GM23338 (cell line): ENCODE measurements at regions not wholly inside any gene's neighbourhood (a gene's known extent, or its start where the extent isn't known, plus 50 kb on each side); places are given as distances from the start of the nearest gene placed in this dataset.

Source experiments
- CREB1 ChIP-seq: fragments of 250-450 bp; sonication (Bioruptor Pico); IDR thresholded peaks from 2 replicates; pipeline ENCODE4 v1.5.0; 2020; ENCODE audit warnings: low read depth, mild to moderate bottlenecking, moderate library complexity
- EZH2 ChIP-seq: fragments of 200-600 bp; sonication (generic); IDR thresholded peaks from one replicate; pipeline ENCODE4 v1.8.0; 2017; ENCODE audit warnings: antibody characterized with exemption, mild to moderate bottlenecking, low read depth; ENCODE audit not compliant: unreplicated experiment
- EZH2phosphoT487 ChIP-seq: fragments of 200-600 bp; sonication (generic); IDR thresholded peaks from one replicate; pipeline ENCODE4 v1.8.1; 2018; ENCODE audit warnings: antibody characterized with exemption; ENCODE audit not compliant: unreplicated experiment
- POLR2AphosphoS5 ChIP-seq: IDR thresholded peaks from 2 replicates; pipeline ENCODE4 v1.6.1; 2016; ENCODE audit warnings: antibody characterized with exemption, low read depth
- TF ChIP-seq, protein P1 (sequence below), 2 experiments: fragments of 200-600 bp in 1 of 2; sonication (generic) in 1 of 2; conservative IDR thresholded peaks; 2 replicates each; pipeline versions ENCODE4 v1.5.1 to v1.6.1; 2016 to 2017; ENCODE audit warnings: antibody characterized with exemption in 2 of 2, low read depth in 2 of 2, mild to moderate bottlenecking in 2 of 2, moderate library complexity in 1 of 2
- TF ChIP-seq, protein P2 (sequence below): IDR thresholded peaks from one replicate; pipeline ENCODE4 v1.6.1; 2018; ENCODE audit warnings: antibody characterized with exemption; ENCODE audit not compliant: unreplicated experiment
- TF ChIP-seq, protein P3 (sequence below): fragments of 250-450 bp; sonication (Bioruptor Pico); IDR thresholded peaks from 2 replicates; pipeline ENCODE4 v1.5.0; 2020; ENCODE audit warnings: mild to moderate bottlenecking, moderate library complexity

- TF ChIP-seq EZH2 (no peak), POLR2AphosphoS5 (no peak), CREB1 (CRISPR knock-in tag) (no peak), EZH2phosphoT487 (no peak)
- TF ChIP-seq, protein P1, sequence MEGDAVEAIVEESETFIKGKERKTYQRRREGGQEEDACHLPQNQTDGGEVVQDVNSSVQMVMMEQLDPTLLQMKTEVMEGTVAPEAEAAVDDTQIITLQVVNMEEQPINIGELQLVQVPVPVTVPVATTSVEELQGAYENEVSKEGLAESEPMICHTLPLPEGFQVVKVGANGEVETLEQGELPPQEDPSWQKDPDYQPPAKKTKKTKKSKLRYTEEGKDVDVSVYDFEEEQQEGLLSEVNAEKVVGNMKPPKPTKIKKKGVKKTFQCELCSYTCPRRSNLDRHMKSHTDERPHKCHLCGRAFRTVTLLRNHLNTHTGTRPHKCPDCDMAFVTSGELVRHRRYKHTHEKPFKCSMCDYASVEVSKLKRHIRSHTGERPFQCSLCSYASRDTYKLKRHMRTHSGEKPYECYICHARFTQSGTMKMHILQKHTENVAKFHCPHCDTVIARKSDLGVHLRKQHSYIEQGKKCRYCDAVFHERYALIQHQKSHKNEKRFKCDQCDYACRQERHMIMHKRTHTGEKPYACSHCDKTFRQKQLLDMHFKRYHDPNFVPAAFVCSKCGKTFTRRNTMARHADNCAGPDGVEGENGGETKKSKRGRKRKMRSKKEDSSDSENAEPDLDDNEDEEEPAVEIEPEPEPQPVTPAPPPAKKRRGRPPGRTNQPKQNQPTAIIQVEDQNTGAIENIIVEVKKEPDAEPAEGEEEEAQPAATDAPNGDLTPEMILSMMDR (conservative IDR thresholded peaks at IDR 0.05; ENCODE audit: low read depth in 2 of 2): no peak
- TF ChIP-seq, protein P2, sequence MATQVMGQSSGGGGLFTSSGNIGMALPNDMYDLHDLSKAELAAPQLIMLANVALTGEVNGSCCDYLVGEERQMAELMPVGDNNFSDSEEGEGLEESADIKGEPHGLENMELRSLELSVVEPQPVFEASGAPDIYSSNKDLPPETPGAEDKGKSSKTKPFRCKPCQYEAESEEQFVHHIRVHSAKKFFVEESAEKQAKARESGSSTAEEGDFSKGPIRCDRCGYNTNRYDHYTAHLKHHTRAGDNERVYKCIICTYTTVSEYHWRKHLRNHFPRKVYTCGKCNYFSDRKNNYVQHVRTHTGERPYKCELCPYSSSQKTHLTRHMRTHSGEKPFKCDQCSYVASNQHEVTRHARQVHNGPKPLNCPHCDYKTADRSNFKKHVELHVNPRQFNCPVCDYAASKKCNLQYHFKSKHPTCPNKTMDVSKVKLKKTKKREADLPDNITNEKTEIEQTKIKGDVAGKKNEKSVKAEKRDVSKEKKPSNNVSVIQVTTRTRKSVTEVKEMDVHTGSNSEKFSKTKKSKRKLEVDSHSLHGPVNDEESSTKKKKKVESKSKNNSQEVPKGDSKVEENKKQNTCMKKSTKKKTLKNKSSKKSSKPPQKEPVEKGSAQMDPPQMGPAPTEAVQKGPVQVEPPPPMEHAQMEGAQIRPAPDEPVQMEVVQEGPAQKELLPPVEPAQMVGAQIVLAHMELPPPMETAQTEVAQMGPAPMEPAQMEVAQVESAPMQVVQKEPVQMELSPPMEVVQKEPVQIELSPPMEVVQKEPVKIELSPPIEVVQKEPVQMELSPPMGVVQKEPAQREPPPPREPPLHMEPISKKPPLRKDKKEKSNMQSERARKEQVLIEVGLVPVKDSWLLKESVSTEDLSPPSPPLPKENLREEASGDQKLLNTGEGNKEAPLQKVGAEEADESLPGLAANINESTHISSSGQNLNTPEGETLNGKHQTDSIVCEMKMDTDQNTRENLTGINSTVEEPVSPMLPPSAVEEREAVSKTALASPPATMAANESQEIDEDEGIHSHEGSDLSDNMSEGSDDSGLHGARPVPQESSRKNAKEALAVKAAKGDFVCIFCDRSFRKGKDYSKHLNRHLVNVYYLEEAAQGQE: no peak
- TF ChIP-seq, protein P3, sequence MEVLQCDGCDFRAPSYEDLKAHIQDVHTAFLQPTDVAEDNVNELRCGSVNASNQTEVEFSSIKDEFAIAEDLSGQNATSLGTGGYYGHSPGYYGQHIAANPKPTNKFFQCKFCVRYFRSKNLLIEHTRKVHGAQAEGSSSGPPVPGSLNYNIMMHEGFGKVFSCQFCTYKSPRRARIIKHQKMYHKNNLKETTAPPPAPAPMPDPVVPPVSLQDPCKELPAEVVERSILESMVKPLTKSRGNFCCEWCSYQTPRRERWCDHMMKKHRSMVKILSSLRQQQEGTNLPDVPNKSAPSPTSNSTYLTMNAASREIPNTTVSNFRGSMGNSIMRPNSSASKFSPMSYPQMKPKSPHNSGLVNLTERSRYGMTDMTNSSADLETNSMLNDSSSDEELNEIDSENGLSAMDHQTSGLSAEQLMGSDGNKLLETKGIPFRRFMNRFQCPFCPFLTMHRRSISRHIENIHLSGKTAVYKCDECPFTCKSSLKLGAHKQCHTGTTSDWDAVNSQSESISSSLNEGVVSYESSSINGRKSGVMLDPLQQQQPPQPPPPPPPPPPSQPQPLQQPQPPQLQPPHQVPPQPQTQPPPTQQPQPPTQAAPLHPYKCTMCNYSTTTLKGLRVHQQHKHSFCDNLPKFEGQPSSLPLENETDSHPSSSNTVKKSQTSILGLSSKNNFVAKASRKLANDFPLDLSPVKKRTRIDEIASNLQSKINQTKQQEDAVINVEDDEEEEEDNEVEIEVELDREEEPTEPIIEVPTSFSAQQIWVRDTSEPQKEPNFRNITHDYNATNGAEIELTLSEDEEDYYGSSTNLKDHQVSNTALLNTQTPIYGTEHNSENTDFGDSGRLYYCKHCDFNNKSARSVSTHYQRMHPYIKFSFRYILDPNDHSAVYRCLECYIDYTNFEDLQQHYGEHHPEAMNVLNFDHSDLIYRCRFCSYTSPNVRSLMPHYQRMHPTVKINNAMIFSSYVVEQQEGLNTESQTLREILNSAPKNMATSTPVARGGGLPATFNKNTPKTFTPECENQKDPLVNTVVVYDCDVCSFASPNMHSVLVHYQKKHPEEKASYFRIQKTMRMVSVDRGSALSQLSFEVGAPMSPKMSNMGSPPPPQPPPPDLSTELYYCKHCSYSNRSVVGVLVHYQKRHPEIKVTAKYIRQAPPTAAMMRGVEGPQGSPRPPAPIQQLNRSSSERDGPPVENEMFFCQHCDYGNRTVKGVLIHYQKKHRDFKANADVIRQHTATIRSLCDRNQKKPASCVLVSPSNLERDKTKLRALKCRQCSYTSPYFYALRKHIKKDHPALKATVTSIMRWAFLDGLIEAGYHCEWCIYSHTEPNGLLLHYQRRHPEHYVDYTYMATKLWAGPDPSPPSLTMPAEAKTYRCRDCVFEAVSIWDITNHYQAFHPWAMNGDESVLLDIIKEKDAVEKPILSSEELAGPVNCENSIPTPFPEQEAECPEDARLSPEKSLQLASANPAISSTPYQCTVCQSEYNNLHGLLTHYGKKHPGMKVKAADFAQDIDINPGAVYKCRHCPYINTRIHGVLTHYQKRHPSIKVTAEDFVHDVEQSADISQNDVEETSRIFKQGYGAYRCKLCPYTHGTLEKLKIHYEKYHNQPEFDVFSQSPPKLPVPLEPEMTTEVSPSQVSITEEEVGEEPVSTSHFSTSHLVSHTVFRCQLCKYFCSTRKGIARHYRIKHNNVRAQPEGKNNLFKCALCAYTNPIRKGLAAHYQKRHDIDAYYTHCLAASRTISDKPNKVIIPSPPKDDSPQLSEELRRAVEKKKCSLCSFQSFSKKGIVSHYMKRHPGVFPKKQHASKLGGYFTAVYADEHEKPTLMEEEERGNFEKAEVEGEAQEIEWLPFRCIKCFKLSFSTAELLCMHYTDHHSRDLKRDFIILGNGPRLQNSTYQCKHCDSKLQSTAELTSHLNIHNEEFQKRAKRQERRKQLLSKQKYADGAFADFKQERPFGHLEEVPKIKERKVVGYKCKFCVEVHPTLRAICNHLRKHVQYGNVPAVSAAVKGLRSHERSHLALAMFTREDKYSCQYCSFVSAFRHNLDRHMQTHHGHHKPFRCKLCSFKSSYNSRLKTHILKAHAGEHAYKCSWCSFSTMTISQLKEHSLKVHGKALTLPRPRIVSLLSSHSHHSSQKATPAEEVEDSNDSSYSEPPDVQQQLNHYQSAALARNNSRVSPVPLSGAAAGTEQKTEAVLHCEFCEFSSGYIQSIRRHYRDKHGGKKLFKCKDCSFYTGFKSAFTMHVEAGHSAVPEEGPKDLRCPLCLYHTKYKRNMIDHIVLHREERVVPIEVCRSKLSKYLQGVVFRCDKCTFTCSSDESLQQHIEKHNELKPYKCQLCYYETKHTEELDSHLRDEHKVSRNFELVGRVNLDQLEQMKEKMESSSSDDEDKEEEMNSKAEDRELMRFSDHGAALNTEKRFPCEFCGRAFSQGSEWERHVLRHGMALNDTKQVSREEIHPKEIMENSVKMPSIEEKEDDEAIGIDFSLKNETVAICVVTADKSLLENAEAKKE (CRISPR knock-in tag): no peak
These were observed 376.1 kb upstream of the SOX11 start for GRCh38 chr2:5316001-5316490.
